Trophoblast cell (in vitro differentiated cells and primary cell): ENCODE measurements at regions not wholly inside any gene's neighbourhood (a gene's known extent, or its start where the extent isn't known, plus 50 kb on each side); places are given as distances from the start of the nearest gene placed in this dataset.

Source experiments
- DNase-seq, 2 donors: peaks; one replicate each; pipeline ENCODE4 v3.0.0-alpha.2; 2016
- H2AFZ ChIP-seq: 2 replicates; pipeline ENCODE4 v1.6.1; 2013; ENCODE audit warnings: low read length, moderate library complexity, mild to moderate bottlenecking; ENCODE audit not compliant: insufficient read depth, poor library complexity
- H2AK5ac ChIP-seq: 2 replicates; pipeline ENCODE4 v1.6.1; 2013; ENCODE audit warnings: mild to moderate bottlenecking, low read length
- H2BK120ac ChIP-seq: 2 replicates; pipeline ENCODE4 v1.6.1; 2013; ENCODE audit warnings: low read length, mild to moderate bottlenecking, moderate library complexity; ENCODE audit not compliant: insufficient read depth, poor library complexity
- H2BK12ac ChIP-seq: 2 replicates; pipeline ENCODE4 v1.6.1; 2013; ENCODE audit warnings: mild to moderate bottlenecking, low read length, moderate library complexity
- H2BK5ac ChIP-seq: 2 replicates; pipeline ENCODE4 v1.6.1; 2013; ENCODE audit warnings: low read length, low read depth, moderate library complexity, mild to moderate bottlenecking; ENCODE audit not compliant: poor library complexity
- H3K14ac ChIP-seq: 2 replicates; pipeline ENCODE4 v1.6.1; 2013; ENCODE audit warnings: mild to moderate bottlenecking, low read length
- H3K18ac ChIP-seq: 2 replicates; pipeline ENCODE4 v1.6.1; 2013; ENCODE audit warnings: mild to moderate bottlenecking, low read length
- H3K23ac ChIP-seq: 2 replicates; pipeline ENCODE4 v1.6.1; 2013; ENCODE audit warnings: low read length
- H3K27ac ChIP-seq: 2 replicates; pipeline ENCODE4 v1.5.1; 2013; ENCODE audit warnings: low read depth, mild to moderate bottlenecking, inconsistent platforms, low read length, moderate library complexity
- H3K27me3 ChIP-seq: 2 replicates; pipeline ENCODE4 v1.6.1; 2013; ENCODE audit warnings: inconsistent platforms, mild to moderate bottlenecking, low read length, moderate library complexity; ENCODE audit not compliant: insufficient read depth
- H3K36me3 ChIP-seq, 2 experiments: 1 replicate in 1 of 2; 2 replicates in 1 of 2; pipeline ENCODE4 v1.6.1; 2013; ENCODE audit warnings: low read length in 2 of 2, mild to moderate bottlenecking in 2 of 2, moderate library complexity in 1 of 2; ENCODE audit not compliant: insufficient read depth in 2 of 2, control insufficient read depth in 1 of 2
- H3K4ac ChIP-seq: 2 replicates; pipeline ENCODE4 v1.6.1; 2013; ENCODE audit warnings: low read depth, mild to moderate bottlenecking, low read length, moderate library complexity
- H3K4me1 ChIP-seq, 2 experiments: 1 replicate in 1 of 2; 2 replicates in 1 of 2; pipeline ENCODE4 v1.6.1; 2013; ENCODE audit warnings: low read length in 2 of 2, mild to moderate bottlenecking in 2 of 2, moderate library complexity in 1 of 2; ENCODE audit not compliant: insufficient read depth in 2 of 2, control insufficient read depth in 1 of 2
- H3K4me2 ChIP-seq: 2 replicates; pipeline ENCODE4 v1.6.1; 2013; ENCODE audit warnings: inconsistent platforms, mild to moderate bottlenecking, low read length, moderate library complexity
- H3K4me3 ChIP-seq: 2 replicates; pipeline ENCODE4 v1.5.1; 2013; ENCODE audit warnings: mild to moderate bottlenecking, low read depth, low read length, inconsistent platforms
- H3K79me1 ChIP-seq: one replicate; pipeline ENCODE4 v1.6.1; 2013; ENCODE audit warnings: low read length
- H3K79me2 ChIP-seq: 2 replicates; pipeline ENCODE4 v1.6.1; 2013; ENCODE audit warnings: low read length, mild to moderate bottlenecking; ENCODE audit not compliant: control insufficient read depth, insufficient read depth, poor library complexity
- H3K9ac ChIP-seq: 2 replicates; pipeline ENCODE4 v1.6.1; 2013; ENCODE audit warnings: mild to moderate bottlenecking, low read length
- H3K9me3 ChIP-seq: 2 replicates; pipeline ENCODE4 v1.6.1; 2013; ENCODE audit warnings: low read depth, mild to moderate bottlenecking, control low read depth, inconsistent platforms, low read length; ENCODE audit not compliant: insufficient read depth
- H4K12ac ChIP-seq: 2 replicates; pipeline ENCODE4 v1.6.1; 2013; ENCODE audit warnings: low read depth, mild to moderate bottlenecking, low read length, moderate library complexity
- H4K8ac ChIP-seq: 2 replicates; pipeline ENCODE4 v1.6.1; 2013; ENCODE audit warnings: low read depth, mild to moderate bottlenecking, low read length, moderate library complexity
- H4K91ac ChIP-seq: one replicate; pipeline ENCODE4 v1.6.1; 2013; ENCODE audit warnings: low read depth, mild to moderate bottlenecking, low read length, moderate library complexity
- WGBS: extraction: QIAGEN DNeasy Blood & Tissue Kit; methylation state at CpG from one replicate; pipeline ENCODE4 v1.1.7; 2013; ENCODE audit warnings: missing lambda C conversion rate; ENCODE audit not compliant: insufficient read length, insufficient coverage; ENCODE audit errors: extremely low coverage; 5-methylcytosine and 5-hydroxymethylcytosine counted together

- Histone ChIP-seq H2AFZ (no peak overlapping the region), H4K91ac (peak overlapping the region; percentile 4), H3K4me3 (no peak overlapping the region), H3K36me3 (no peaks in the 10 kb centered on the region), H4K12ac (no peak overlapping the region), H3K23ac (no peak overlapping the region), H3K14ac (no peak overlapping the region), H2BK120ac (no peak overlapping the region), H4K8ac (no peak overlapping the region), H3K4me1 (peaks cover 6 to 12% of the 10 kb centered on the region in 2 experiments), H3K18ac (no peak overlapping the region), H3K9ac (no peak overlapping the region), H3K9me3 (no peaks in the 10 kb centered on the region), H3K4me2 (no peak overlapping the region), H3K79me2 (no peaks in the 10 kb centered on the region), H2BK12ac (peak overlapping the region; percentile 2), H3K27ac (no peak overlapping the region), H3K79me1 (peaks cover 6% of the 10 kb centered on the region), H2BK5ac (no peak overlapping the region), H3K4ac (no peak overlapping the region), H2AK5ac (no peak overlapping the region), H3K27me3 (no peaks in the 10 kb centered on the region)
- peak in 1 of 2 donors; percentile 20 for DNase-seq
- no CpG with 5 or more reads among the region's 10 CpGs for WGBS
Observed at GRCh38 chr3:24582431-24583403, 88.1 kb upstream of the THRB start.

GRCh38 chr3:24586920-24587319 is 92.3 kb upstream of the THRB start:
- H2BK12ac ChIP-seq, result no peak overlapping the region
- H3K4ac ChIP-seq, result no peak overlapping the region
- H2BK5ac ChIP-seq, result no peak overlapping the region
- H2BK120ac ChIP-seq, result no peak overlapping the region
- peak overlapping the region; percentile 17 for H3K4me2 ChIP-seq
- H3K79me2 ChIP-seq, result no peaks in the 10 kb centered on the region
- peaks cover 9% of the 10 kb centered on the region for H3K79me1 ChIP-seq
- no peaks in the 10 kb centered on the region for H3K27me3 ChIP-seq
- no CpG with 5 or more reads among the region's 4 CpGs for WGBS
- H4K8ac ChIP-seq, result no peak overlapping the region
- no peak overlapping the region for H3K4me3 ChIP-seq
- H3K14ac ChIP-seq, result no peak overlapping the region
- H3K9ac ChIP-seq, result no peak overlapping the region
- H3K23ac ChIP-seq, result no peak overlapping the region
- peak overlapping the region; percentile 51 for H3K27ac ChIP-seq
- H4K91ac ChIP-seq, result no peak overlapping the region
- H4K12ac ChIP-seq, result no peak overlapping the region
- H3K9me3 ChIP-seq, result no peaks in the 10 kb centered on the region
- DNase-seq, result no peak
- no peak overlapping the region for H3K18ac ChIP-seq
- no peak overlapping the region for H2AK5ac ChIP-seq
- peaks cover under 1 to 9% of the 10 kb centered on the region in 2 experiments for H3K4me1 ChIP-seq
- H2AFZ ChIP-seq, result no peak overlapping the region
- no peaks in the 10 kb centered on the region for H3K36me3 ChIP-seq

DNA sequence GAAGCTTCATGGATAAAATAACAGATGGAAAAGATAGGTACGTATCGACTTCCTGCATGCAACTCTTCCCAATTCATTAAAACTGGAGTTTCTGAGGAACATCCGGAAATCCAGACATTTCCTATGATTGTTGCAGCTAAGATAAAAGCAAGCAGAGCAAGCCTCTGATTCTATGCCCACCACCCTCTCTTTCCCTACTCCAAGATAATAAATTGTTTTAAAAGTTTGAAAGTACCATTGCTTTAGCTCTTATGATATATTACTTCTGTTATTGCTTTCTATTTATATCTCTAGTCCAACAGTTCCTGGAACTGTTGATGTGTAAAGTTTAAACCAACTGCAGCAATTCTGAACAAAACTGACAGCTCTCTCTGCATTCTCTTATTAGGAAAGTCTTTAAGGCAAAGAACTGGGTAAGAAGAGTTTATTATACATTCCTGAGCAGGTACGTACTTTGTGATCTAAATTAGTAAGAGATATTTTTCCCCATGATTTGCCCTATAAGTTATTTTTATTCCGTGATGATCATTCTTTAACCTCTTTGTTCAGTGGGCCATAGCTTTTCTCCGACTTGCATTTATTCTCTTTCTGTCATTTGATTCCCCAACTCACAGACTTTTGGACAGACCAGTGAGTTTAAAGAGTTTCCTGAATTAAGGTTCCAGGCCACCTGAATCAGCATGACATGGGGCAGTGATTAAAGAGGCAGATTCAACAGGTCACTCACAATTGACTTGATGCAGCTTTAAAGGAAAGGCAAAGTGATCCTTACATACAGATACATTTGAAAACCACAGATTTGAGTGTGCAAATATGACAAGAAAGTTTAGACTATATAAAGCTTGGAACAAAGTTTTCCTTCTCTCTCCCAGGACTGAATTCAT is 94.2 kb upstream of the THRB start:
- Histone ChIP-seq H3K27ac (no peak overlapping the region), H3K79me1 (peaks cover 10% of the 10 kb centered on the region), H2BK120ac (no peak overlapping the region), H4K91ac (no peak overlapping the region), H2AK5ac (no peak overlapping the region), H2BK12ac (no peak overlapping the region), H2BK5ac (no peak overlapping the region), H3K4me2 (no peak overlapping the region), H3K4me3 (no peak overlapping the region), H3K36me3 (no peaks in the 10 kb centered on the region), H3K79me2 (no peaks in the 10 kb centered on the region), H3K18ac (no peak overlapping the region), H3K9me3 (no peaks in the 10 kb centered on the region), H4K12ac (no peak overlapping the region), H3K14ac (no peak overlapping the region), H3K4me1 (peaks cover 4 to 12% of the 10 kb centered on the region in 2 experiments), H2AFZ (no peak overlapping the region), H4K8ac (no peak overlapping the region), H3K27me3 (no peaks in the 10 kb centered on the region), H3K23ac (no peak overlapping the region), H3K9ac (no peak overlapping the region), H3K4ac (no peak overlapping the region)
- WGBS, result no CpG with 5 or more reads among the region's 6 CpGs
- no peak for DNase-seq

DNA sequence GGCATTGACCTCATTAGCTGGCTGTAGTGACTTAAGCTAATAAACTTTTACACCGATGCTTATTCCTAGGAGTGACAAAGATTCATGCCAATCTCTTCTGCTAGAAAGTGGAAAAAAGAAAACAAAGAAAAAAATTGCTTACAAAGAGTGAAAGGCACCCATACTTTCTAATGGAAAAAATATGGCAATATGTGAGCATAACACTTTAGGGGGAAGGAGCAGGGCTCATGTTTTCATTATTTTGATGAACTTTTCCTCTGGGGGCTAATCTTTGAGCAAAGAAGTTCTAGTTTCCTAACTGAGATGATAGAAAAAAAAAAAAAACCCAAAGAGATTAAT is 94.8 kb upstream of the THRB start:
- no peak overlapping the region for H3K4me3 ChIP-seq

More for the DNA sequence above, 94.8 kb upstream of the THRB start:
- Histone ChIP-seq H3K4ac (no peak overlapping the region), H2AK5ac (no peak overlapping the region), H3K79me2 (no peaks in the 10 kb centered on the region), H4K12ac (no peak overlapping the region), H2BK5ac (no peak overlapping the region), H3K4me1 (peaks cover 4 to 12% of the 10 kb centered on the region in 2 experiments), H3K4me2 (no peak overlapping the region), H2AFZ (no peak overlapping the region), H3K36me3 (no peaks in the 10 kb centered on the region), H3K14ac (no peak overlapping the region), H3K9me3 (no peaks in the 10 kb centered on the region), H4K8ac (no peak overlapping the region), H3K27ac (no peak overlapping the region), H3K79me1 (peaks cover 12% of the 10 kb centered on the region), H3K9ac (no peak overlapping the region), H4K91ac (no peak overlapping the region), H3K18ac (no peak overlapping the region), H3K27me3 (no peaks in the 10 kb centered on the region), H2BK120ac (no peak overlapping the region), H3K23ac (no peak overlapping the region), H2BK12ac (no peak overlapping the region)
- no CpG with 5 or more reads among the region's 1 CpG for WGBS
- DNase-seq, result no peak
